GM21786 (cell line): ENCODE measurements at regions not wholly inside any gene's neighbourhood (a gene's known extent, or its start where the extent isn't known, plus 50 kb on each side); places are given as distances from the start of the nearest gene placed in this dataset.

ENCODE experiments used
- ATAC-seq: cut with Tn5 transposase; IDR thresholded peaks from one replicate; pipeline ENCODE4 v1.9.1; 2021; ENCODE audit not compliant: unreplicated experiment

DNA sequence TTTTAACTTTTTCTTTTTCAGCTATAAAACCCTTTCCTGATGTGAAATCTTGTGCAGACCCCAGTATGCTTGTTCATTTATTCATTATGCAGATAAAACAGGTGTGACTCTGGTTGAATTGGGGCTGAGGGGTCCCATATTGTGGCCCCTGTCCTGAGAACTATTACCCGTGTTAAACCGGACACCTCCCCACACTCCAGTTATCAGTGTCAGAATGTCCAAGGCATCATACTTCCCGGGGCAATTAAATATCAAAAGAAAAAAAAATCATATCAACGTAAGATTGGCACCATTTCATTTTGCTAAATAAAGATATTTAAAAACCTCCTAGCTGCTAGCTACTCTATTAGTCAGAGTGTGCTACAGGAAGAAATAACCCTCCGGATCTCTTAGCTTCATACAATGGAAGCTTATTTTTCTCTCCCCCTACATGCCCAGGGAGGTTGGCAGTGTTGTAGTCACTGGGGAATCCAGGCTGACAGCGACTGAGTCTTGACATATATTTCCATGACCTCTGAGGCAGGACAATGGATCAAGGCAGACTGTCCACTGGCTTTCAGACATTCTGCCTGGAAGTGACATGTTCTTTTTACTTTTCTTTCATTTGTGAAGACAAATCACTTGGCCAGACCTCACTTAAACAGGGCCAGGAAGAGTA lies 170.0 kb downstream of the SEC61B start:
- no peak for ATAC-seq

DNA sequence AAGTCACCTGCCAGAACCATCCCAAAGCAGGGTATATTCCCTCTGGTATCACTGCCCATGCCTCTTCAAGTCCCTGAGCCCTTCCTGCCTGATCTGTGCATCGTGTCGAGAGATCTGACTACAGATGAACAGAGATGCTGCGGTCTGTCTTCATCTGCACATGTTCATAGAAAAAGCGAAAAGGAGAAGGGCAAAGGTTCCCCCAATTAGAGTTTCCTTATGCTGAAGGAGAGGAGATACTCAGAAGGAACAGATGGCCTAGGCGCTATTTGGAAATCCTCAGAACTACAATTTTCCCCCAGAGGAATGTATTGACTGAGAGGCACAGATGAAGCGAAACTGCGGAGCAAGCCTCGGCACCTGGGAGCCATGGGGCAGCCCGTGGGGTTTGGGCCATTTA lies 170.9 kb downstream of the SEC61B start:
- no peak for ATAC-seq

GRCh38 chr9:99393993-99394392 lies 171.9 kb downstream of the SEC61B start:
- no peak for ATAC-seq

- no peak for ATAC-seq
Observed at GRCh38 chr9:99398241-99398640, 176.2 kb downstream of the SEC61B start.

GRCh38 chr9:99399474-99399873 lies 177.4 kb downstream of the SEC61B start:
- ATAC-seq, result no peak

DNA sequence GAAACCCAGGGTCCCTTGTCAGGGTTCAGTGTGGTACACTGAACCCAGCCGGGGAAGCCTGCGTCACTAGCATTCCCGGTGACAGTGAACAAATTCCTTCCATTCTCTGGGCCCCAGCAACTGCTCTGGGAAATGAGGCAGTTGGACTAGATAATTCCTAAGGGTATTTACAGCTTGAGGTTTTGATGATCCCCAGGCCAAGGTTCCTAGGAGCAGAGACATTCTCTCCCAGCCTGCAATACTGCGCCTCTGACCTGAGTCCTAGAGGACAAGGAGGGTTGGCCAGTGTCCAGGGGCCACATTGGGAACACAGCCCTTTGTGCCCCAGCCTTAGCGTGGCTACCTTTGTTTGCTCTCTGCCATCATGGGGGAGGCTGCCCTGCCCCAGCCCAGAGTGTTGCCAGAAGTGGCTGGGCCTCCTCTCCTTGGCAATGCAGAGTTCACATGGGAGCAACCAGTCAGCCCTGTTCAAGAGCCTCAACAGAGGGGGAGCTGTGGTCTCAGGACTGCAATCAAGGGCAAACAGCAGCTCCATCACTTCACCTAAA lies 178.2 kb downstream of the SEC61B start:
- no peak for ATAC-seq

GRCh38 chr9:99401680-99402504 lies 179.8 kb downstream of the SEC61B start:
- ATAC-seq, result no peak

GRCh38 chr9:99403371-99403770 lies 181.3 kb downstream of the SEC61B start:
- ATAC-seq, result no peak

- ATAC-seq, result no peak
Observed at GRCh38 chr9:99405359-99405758, 183.3 kb downstream of the SEC61B start.

- no peak for ATAC-seq
Observed at GRCh38 chr9:99406939-99407338, 184.9 kb downstream of the SEC61B start.

- ATAC-seq, result no peak
Observed at GRCh38 chr9:99411068-99411467, 189.0 kb downstream of the SEC61B start.

GRCh38 chr9:99411479-99412115 lies 189.5 kb downstream of the SEC61B start:
- no peak for ATAC-seq

DNA sequence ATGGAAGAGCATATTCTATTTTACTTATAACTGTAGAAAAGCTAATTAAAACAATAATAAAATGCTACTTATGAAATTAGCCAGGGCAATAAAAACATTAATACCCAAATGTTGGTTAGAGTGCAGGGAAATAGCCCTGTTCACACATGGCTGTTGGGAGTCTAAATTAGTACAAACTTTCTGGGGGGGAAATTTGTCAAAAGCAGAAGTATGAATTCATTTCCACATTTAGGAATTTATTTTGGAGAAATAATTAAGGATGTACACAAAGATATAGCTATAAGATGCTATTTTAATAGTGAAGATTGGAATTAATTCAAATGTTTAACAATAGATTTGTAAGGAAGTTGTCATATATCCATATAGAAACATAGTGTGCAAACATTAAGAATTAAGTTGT lies 190.5 kb downstream of the SEC61B start:
- no peak for ATAC-seq

DNA sequence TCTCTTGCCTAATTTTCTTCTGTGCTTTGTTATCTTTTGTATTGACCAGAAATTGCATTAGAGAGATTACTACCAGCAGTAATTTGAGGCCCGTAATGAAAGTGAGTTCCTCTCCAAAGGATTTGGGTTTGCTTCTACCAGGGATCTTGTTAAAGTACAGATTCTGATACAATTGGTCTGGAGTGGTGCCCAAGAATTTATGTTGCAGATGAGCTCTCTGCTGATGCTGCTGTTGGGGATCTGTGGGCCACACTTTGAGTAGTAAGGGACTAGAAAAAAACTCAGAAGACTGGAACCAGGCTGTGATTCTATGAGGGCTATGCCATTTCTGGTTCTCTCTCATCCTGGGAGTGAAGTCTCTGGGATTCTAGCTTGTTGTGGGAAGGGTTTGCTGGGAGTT lies 192.2 kb downstream of the SEC61B start:
- no peak for ATAC-seq

DNA sequence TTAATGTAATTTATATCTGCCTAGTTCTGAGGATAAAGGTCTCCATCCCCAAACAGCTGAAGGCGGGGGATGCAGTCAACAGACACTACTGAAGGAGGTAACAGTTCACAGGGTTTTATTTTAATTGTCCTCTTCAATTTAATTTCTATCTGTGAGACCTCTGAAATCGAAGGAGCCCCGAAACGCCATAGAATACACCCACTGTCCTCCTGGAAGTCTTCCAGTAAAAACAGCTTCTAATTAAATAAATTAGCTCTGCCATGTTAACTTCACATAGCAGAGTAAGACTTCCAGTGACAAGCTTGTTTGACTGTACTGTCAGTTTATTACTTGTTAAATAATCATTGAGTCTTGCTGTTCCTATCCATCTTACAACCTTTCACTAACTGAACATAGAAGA lies 193.5 kb downstream of the SEC61B start:
- ATAC-seq, result no peak

DNA sequence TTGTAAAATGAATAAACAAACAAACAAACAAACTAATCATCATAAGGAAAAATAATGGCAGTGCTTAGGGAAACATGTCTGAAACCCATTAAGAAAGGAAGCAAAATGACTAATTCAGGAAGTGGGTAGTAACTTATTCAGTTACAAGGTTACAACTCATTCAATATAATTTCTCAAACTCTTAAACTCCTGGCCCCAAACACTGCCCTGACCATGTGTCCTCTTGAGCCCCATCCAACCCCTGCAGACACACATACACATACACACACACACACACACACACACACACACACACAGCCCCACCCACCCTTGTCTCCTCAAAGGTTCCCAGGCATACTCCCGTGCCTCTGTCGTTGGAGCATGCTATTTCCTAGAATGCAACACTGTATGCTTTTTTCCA lies 193.9 kb downstream of the SEC61B start:
- peak; percentile 69 for ATAC-seq

- ATAC-seq, result no peak
Observed at GRCh38 chr9:99419070-99419469, 197.0 kb downstream of the SEC61B start.

- ATAC-seq, result no peak
Observed at GRCh38 chr9:99421369-99421768, 199.3 kb downstream of the SEC61B start.

DNA sequence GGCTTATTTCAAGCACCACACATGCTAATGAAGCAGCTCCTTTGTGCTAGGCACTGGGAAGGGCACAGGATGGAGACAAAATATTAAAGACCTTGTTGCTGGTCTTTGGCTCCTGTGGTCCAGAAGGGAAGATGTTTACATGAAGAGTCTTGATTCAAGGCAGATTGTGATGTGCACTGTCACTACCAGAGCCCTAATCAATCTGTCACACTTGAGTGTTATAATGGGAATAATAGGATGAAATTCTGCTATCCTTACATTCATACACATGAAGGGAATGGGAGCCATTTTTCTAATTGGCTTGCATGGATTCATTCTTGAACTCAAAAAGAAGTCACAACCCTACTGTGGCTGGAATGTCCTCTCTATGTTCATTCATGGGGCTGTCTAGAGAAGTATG lies 203.0 kb downstream of the SEC61B start:
- no peak for ATAC-seq

- ATAC-seq, result no peak
Observed at GRCh38 chr9:99425923-99426842, 204.1 kb downstream of the SEC61B start.

DNA sequence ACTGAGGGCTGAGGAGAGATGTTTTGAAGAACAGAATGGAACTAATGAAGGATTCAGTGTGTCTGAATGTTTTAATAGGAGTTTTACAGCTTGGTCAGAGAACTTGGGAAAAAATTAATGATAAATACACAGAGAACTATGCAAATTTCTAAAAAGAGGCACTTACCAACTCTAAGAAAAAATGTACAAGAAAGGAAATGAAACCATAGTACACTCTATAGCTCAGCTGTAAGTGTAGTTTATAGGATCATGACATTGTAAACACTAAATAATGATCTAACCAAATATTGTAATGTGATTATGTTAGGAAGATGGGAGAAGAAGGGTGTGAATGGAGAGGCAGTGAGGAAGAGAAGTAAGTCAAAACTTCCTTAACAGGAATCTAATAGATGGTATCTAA lies 205.2 kb downstream of the SEC61B start:
- no peak for ATAC-seq
